ENCODE measurements at regions not wholly inside any gene's neighbourhood (a gene's known extent, or its start where the extent isn't known, plus 50 kb on each side); places are given as distances from the start of the nearest gene placed in this dataset.

DNA sequence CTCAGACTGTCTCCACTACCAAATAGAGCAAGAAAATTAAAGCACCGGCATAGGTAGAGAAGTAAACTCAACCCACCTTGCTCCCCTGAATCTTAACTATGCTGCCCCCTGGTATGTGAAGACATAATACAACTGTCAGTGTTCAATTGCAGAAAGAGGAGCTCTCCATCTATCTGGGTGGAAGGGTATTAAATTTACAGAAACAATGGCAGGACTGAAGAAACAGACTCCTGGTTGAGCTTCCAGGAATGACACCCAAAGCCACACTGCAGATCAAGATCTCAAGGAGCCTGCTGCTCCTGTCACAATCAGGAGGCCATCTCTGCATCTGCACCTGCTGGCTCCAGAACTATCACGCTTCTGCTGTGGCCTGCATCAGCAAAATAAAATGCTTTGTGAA lies 132.1 kb upstream of the BMAL1 start:
- TF ChIP-seq CREB1 (IDR thresholded peaks at IDR 0.05; ENCODE audit: low read depth), result no peak
- no peak for TF ChIP-seq FOXM1 (IDR thresholded peaks at IDR 0.05; ENCODE audit: borderline replicate concordance, low read depth)
- TF ChIP-seq TCF12 (IDR thresholded peaks at IDR 0.05; ENCODE audit: low read depth), result no peak
- no peak for TF ChIP-seq YY1 (IDR thresholded peaks at IDR 0.05; ENCODE audit: low read depth)
- TF ChIP-seq, protein P1, sequence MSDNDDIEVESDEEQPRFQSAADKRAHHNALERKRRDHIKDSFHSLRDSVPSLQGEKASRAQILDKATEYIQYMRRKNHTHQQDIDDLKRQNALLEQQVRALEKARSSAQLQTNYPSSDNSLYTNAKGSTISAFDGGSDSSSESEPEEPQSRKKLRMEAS (IDR thresholded peaks at IDR 0.05), result no peak
- TF ChIP-seq CEBPB (IDR thresholded peaks at IDR 0.05), result no peak
- TF ChIP-seq EGR1 (IDR thresholded peaks at IDR 0.05), result no peak
- TF ChIP-seq TEAD4 (IDR thresholded peaks at IDR 0.05), result no peak
- TF ChIP-seq TAF1 (IDR thresholded peaks at IDR 0.05; ENCODE audit: low read depth), result no peak
- TF ChIP-seq RAD21 (IDR thresholded peaks at IDR 0.05; ENCODE audit: low read depth), result no peak

DNA sequence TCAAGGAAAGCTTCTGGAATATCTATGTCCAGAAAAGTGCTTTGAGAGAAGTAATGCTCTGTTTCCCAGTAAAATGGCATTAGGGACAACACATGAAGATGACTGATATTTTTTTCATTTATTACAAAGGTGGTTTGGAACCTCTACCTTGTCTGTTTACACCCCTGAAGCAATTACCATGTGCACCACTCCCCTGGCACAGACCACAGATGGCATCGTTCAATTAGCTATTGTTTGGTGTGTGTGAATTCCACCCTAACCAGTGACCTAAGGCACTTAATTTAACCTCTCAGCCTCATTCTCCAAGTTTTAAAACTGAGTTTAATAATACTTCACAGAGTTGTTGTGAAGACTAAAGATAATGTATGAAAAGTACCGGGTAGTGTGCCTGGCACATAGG lies 127.6 kb upstream of the BMAL1 start:
- TF ChIP-seq NFIC (IDR thresholded peaks at IDR 0.05) (no peak), TAF1 (IDR thresholded peaks at IDR 0.05; ENCODE audit: low read depth) (no peak), FOXM1 (IDR thresholded peaks at IDR 0.05; ENCODE audit: borderline replicate concordance, low read depth) (no peak), EGR1 (IDR thresholded peaks at IDR 0.05) (no peak), RAD21 (IDR thresholded peaks at IDR 0.05; ENCODE audit: low read depth) (no peak), EP300 (IDR thresholded peaks at IDR 0.05; ENCODE audit: borderline replicate concordance) (no peak), YY1 (IDR thresholded peaks at IDR 0.05; ENCODE audit: low read depth) (no peak), TEAD4 (IDR thresholded peaks at IDR 0.05) (no peak), ZBTB7A (IDR thresholded peaks at IDR 0.05; ENCODE audit: low read depth) (no peak), TCF12 (IDR thresholded peaks at IDR 0.05; ENCODE audit: low read depth) (no peak), CEBPB (IDR thresholded peaks at IDR 0.05) (no peak), CREB1 (IDR thresholded peaks at IDR 0.05; ENCODE audit: low read depth) (no peak)
- TF ChIP-seq, protein P2, sequence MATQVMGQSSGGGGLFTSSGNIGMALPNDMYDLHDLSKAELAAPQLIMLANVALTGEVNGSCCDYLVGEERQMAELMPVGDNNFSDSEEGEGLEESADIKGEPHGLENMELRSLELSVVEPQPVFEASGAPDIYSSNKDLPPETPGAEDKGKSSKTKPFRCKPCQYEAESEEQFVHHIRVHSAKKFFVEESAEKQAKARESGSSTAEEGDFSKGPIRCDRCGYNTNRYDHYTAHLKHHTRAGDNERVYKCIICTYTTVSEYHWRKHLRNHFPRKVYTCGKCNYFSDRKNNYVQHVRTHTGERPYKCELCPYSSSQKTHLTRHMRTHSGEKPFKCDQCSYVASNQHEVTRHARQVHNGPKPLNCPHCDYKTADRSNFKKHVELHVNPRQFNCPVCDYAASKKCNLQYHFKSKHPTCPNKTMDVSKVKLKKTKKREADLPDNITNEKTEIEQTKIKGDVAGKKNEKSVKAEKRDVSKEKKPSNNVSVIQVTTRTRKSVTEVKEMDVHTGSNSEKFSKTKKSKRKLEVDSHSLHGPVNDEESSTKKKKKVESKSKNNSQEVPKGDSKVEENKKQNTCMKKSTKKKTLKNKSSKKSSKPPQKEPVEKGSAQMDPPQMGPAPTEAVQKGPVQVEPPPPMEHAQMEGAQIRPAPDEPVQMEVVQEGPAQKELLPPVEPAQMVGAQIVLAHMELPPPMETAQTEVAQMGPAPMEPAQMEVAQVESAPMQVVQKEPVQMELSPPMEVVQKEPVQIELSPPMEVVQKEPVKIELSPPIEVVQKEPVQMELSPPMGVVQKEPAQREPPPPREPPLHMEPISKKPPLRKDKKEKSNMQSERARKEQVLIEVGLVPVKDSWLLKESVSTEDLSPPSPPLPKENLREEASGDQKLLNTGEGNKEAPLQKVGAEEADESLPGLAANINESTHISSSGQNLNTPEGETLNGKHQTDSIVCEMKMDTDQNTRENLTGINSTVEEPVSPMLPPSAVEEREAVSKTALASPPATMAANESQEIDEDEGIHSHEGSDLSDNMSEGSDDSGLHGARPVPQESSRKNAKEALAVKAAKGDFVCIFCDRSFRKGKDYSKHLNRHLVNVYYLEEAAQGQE (IDR thresholded peaks at IDR 0.05; ENCODE audit: low read depth), result no peak
- TF ChIP-seq, protein P3, sequence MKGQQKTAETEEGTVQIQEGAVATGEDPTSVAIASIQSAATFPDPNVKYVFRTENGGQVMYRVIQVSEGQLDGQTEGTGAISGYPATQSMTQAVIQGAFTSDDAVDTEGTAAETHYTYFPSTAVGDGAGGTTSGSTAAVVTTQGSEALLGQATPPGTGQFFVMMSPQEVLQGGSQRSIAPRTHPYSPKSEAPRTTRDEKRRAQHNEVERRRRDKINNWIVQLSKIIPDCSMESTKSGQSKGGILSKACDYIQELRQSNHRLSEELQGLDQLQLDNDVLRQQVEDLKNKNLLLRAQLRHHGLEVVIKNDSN (IDR thresholded peaks at IDR 0.05), result no peak
- TF ChIP-seq, protein P1 (IDR thresholded peaks at IDR 0.05), result no peak

DNA sequence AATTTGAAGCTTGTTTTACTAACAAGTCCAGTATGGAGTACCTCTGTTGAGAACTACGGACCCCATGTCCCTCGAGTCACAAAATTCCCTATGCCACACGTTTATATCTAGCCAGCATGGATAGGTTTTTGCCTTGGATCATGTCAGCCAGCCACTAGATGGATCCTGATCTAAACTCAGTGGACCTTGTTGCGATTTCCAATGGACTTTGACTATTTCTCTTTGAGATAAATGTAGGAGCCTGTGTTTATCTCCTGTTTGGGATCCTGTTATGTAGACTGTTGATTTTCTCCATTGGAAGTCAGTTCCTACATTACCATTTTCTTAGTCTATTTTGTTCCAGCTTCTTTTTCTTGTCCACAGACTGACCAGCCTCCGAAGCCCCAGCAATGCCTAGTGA lies 127.1 kb upstream of the BMAL1 start:
- TF ChIP-seq TCF12 (IDR thresholded peaks at IDR 0.05; ENCODE audit: low read depth) (no peak), RAD21 (IDR thresholded peaks at IDR 0.05; ENCODE audit: low read depth) (no peak), CEBPB (IDR thresholded peaks at IDR 0.05) (no peak), EGR1 (IDR thresholded peaks at IDR 0.05) (no peak), TEAD4 (IDR thresholded peaks at IDR 0.05) (no peak), CREB1 (IDR thresholded peaks at IDR 0.05; ENCODE audit: low read depth) (no peak), FOXM1 (IDR thresholded peaks at IDR 0.05; ENCODE audit: borderline replicate concordance, low read depth) (no peak), ZBTB7A (IDR thresholded peaks at IDR 0.05; ENCODE audit: low read depth) (no peak)
- TF ChIP-seq, protein P2 (IDR thresholded peaks at IDR 0.05; ENCODE audit: low read depth), result no peak
- TF ChIP-seq, protein P3 (IDR thresholded peaks at IDR 0.05), result no peak

DNA sequence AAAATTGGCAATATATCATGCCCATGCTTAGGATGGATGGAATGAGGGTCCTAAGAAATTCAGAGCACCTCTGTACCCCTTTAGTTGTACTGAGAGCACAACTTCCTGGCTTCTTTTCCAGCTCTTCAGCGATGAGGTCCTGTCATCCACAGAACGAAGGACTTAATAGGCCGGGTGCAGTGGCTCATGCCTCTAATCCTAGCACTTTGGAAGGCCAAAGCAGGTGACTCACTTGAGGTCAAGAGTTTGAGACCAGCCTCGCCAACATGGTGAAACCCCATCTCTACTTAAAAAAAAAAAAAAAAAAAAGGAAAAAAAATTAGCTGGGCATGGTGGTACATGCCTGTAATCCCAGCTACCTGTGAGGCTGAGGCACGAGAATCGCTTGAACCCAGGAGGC lies 125.3 kb upstream of the BMAL1 start:
- no peak for TF ChIP-seq EP300 (IDR thresholded peaks at IDR 0.05; ENCODE audit: borderline replicate concordance)
- no peak for TF ChIP-seq ZBTB7A (IDR thresholded peaks at IDR 0.05; ENCODE audit: low read depth)
- TF ChIP-seq NFIC (IDR thresholded peaks at IDR 0.05), result no peak
- TF ChIP-seq EGR1 (IDR thresholded peaks at IDR 0.05), result no peak
- TF ChIP-seq TCF12 (IDR thresholded peaks at IDR 0.05; ENCODE audit: low read depth), result no peak
- TF ChIP-seq TAF1 (IDR thresholded peaks at IDR 0.05; ENCODE audit: low read depth), result no peak
- TF ChIP-seq TEAD4 (IDR thresholded peaks at IDR 0.05), result no peak
- TF ChIP-seq, protein P3 (IDR thresholded peaks at IDR 0.05), result no peak
- TF ChIP-seq CEBPB (IDR thresholded peaks at IDR 0.05), result no peak

DNA sequence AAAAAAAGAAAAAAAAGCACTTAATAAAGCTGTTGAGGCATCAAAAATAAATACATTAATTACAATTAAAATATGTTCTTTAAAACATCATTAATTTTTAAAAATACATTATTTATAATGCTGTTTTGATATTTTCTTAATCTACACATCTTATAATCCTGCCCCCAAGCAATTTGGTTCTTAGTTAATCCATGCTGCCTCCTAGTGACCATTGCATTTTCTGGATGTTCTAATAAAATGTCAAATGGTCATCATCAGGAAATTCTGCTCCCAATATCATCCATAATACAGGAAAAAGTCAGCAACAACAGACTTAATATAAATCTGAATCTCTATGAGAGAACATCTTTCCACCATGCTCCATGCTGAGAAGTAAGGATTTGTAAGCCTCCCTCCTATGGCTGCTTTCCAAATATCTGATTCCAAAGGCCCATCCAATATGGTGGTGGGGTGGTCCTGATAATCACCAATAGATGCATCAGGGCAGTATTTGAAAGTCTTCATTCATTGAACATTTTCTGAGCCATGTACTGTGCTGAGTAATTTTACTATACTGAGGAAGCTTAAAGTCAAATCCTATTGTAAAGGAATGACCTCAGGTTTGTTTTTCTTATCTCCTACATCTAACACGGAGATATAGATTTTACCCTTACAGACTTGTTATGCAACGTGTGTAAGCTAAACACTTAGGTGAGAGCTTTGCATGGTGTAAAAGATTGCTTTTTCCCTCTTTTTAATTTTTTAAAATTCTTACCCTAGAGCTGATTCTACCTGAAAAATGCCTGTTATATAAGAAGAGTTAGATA lies 124.7 kb upstream of the BMAL1 start:
- TF ChIP-seq, protein P1 (IDR thresholded peaks at IDR 0.05), result no peak
- TF ChIP-seq RAD21 (IDR thresholded peaks at IDR 0.05; ENCODE audit: low read depth) (peak; percentile 69), TAF1 (IDR thresholded peaks at IDR 0.05; ENCODE audit: low read depth) (no peak)
